Body of pancreas (tissue), 4 donors: ENCODE measurements at regions not wholly inside any gene's neighbourhood (a gene's known extent, or its start where the extent isn't known, plus 50 kb on each side); places are given as distances from the start of the nearest gene placed in this dataset.

ENCODE experiments used
- POLR2A ChIP-seq, 3 donors: fragments of 450-650 bp; IDR thresholded peaks; one replicate each; pipeline ENCODE4 v1.6.1; 2016; ENCODE audit warnings: antibody characterized with exemption in 3 of 3, mild to moderate bottlenecking in 2 of 3
- TF ChIP-seq, protein P1 (sequence below), 7 experiments: fragments of 450-650 bp in 4 of 7; fragments of 200-600 bp in 3 of 7; sonication (generic) in 3 of 7; IDR thresholded peaks; one replicate each; pipeline ENCODE4 v1.5.1; 2016 to 2019; ENCODE audit warnings: antibody characterized with exemption in 7 of 7

DNA sequence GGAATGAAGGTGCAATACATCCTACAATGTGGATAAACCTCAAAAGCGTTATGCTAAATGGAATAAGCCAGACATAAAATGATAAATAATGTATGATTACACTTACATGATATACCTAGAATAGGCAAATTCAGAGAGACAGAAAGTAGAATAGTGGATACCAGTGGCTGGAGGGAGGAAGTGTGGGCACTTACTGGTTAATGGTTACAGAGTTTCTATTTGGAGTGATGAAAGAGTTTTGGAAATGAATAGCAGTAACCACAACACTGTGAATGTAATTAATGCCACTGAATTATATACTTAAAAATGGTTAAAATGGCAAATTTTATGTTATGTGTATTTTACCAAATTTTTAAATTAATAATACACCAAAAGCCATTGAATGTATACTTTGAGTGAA, 71.4 kb upstream of the CST7 start:
- TF ChIP-seq, protein P1, sequence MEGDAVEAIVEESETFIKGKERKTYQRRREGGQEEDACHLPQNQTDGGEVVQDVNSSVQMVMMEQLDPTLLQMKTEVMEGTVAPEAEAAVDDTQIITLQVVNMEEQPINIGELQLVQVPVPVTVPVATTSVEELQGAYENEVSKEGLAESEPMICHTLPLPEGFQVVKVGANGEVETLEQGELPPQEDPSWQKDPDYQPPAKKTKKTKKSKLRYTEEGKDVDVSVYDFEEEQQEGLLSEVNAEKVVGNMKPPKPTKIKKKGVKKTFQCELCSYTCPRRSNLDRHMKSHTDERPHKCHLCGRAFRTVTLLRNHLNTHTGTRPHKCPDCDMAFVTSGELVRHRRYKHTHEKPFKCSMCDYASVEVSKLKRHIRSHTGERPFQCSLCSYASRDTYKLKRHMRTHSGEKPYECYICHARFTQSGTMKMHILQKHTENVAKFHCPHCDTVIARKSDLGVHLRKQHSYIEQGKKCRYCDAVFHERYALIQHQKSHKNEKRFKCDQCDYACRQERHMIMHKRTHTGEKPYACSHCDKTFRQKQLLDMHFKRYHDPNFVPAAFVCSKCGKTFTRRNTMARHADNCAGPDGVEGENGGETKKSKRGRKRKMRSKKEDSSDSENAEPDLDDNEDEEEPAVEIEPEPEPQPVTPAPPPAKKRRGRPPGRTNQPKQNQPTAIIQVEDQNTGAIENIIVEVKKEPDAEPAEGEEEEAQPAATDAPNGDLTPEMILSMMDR (IDR thresholded peaks at IDR 0.05), result no peak
- no peak for TF ChIP-seq POLR2A (IDR thresholded peaks at IDR 0.05)
